Esophagus muscularis mucosa (tissue), 4 donors: ENCODE measurements at regions not wholly inside any gene's neighbourhood (a gene's known extent, or its start where the extent isn't known, plus 50 kb on each side); places are given as distances from the start of the nearest gene placed in this dataset.

Experiments
- DNase-seq: peaks from one replicate; pipeline ENCODE4 v3.0.0-alpha.2; 2017; ENCODE audit errors: extremely low spot score
- H3K27ac ChIP-seq, 4 donors: fragments of 200-600 bp; sonication (generic); replicated peaks in 1 of 4; 1 replicate in 3 of 4; 2 replicates in 1 of 4; pipeline ENCODE4 v1.5.1; 2016 to 2019; ENCODE audit warnings: mild to moderate bottlenecking in 1 of 4
- H3K27me3 ChIP-seq, 4 donors: fragments of 200-600 bp; sonication (generic); one replicate each; pipeline versions ENCODE4 v1.5.1 to v1.6.0; 2016 to 2019
- H3K36me3 ChIP-seq, 4 donors: fragments of 200-600 bp; sonication (generic); one replicate each; pipeline ENCODE4 v1.5.1; 2016 to 2019
- H3K4me1 ChIP-seq, 4 donors: fragments of 200-600 bp; sonication (generic); one replicate each; pipeline ENCODE4 v1.5.1; 2016 to 2019
- H3K4me3 ChIP-seq, 4 donors: fragments of 200-600 bp; sonication (generic); 1 replicate in 2 of 4; 2 replicates in 2 of 4; pipeline ENCODE4 v1.5.1; 2016 to 2019; ENCODE audit warnings: mild to moderate bottlenecking in 4 of 4, moderate library complexity in 1 of 4
- H3K9me3 ChIP-seq, 4 donors: fragments of 200-600 bp; sonication (generic); 1 replicate in 3 of 4; 2 replicates in 1 of 4; pipeline ENCODE4 v1.5.1; 2016 to 2019
- CTCF ChIP-seq, 3 experiments: fragments of 200-600 bp in 2 of 3; fragments of 450-650 bp in 1 of 3; sonication (generic) in 2 of 3; IDR thresholded peaks; one replicate each; pipeline ENCODE4 v1.5.1; 2017 to 2019; ENCODE audit warnings: antibody characterized with exemption in 3 of 3, mild to moderate bottlenecking in 2 of 3, moderate library complexity in 1 of 3
- EP300 ChIP-seq: sonication (generic); formaldehyde crosslinking; IDR thresholded peaks from one replicate; pipeline ENCODE4 v1.6.1; 2017; ENCODE audit warnings: antibody characterized with exemption
- POLR2A ChIP-seq: fragments of 450-650 bp; IDR thresholded peaks from one replicate; pipeline ENCODE4 v1.6.1; 2017; ENCODE audit warnings: antibody characterized with exemption, moderate library complexity, mild to moderate bottlenecking, low read depth
- POLR2AphosphoS5 ChIP-seq, 2 donors: sonication (generic); formaldehyde crosslinking; IDR thresholded peaks; one replicate each; pipeline ENCODE4 v1.6.1; 2017; ENCODE audit warnings: antibody characterized with exemption in 2 of 2
- WGBS: methylation state at CpG from one replicate; pipeline ENCODE4 v1.1.5; 2018; 5-methylcytosine and 5-hydroxymethylcytosine counted together
- intact Hi-C: fragments of 100-400 bp; cut with DNase I; formaldehyde crosslinking; loops from one replicate; pipeline ENCODE4 v1.15.1; 2023

- no peaks in the 10 kb centered on the region for H3K4me1 ChIP-seq
- no peaks in the 10 kb centered on the region for H3K9me3 ChIP-seq
- intact Hi-C loops: no loop called here
- H3K27me3 ChIP-seq: peaks cover 0 to 3% (median 0%) of the 10 kb centered on the region in 4 donors
- no peak for DNase-seq
- no peak overlapping the region for H3K27ac ChIP-seq
- H3K4me3 ChIP-seq: no peak overlapping the region
- H3K36me3 ChIP-seq: no peaks in the 10 kb centered on the region
- no peak for TF ChIP-seq EP300
- TF ChIP-seq POLR2A: no peak
- TF ChIP-seq CTCF (IDR thresholded peaks at IDR 0.05): no peak
- TF ChIP-seq POLR2AphosphoS5 (IDR thresholded peaks at IDR 0.05): no peak
- WGBS: 63% methylated on average over 1 of the region's 1 CpG
Observed at GRCh38 chr12:78403136-78403535, 461.4 kb upstream of the SYT1 start.

DNA sequence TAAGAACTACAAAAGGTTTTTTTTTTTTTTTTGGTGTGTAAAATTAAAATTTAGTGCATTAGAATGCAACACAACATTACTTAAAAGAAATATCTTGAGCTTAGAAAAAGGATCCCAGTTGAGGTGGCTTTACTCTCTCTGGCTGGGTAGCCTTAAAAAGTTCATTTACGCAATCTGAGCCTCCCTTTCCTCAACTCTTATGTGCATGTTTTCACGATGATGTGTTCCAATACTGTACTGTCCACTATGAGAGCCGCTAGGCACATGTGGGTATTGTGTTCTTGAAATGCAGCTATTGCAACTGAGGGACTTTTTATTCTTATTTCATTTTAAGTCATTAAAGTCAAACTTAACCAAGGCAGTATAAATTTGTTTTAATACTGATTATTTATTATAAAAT is 460.9 kb upstream of the SYT1 start:
- no peaks in the 10 kb centered on the region for H3K9me3 ChIP-seq
- intact Hi-C loops: no loop called here
- H3K36me3 ChIP-seq: no peaks in the 10 kb centered on the region
- peaks cover 0 to 3% (median 0%) of the 10 kb centered on the region in 4 donors for H3K27me3 ChIP-seq
- no peak overlapping the region for H3K27ac ChIP-seq
- TF ChIP-seq EP300 (no peak), CTCF (IDR thresholded peaks at IDR 0.05) (no peak), POLR2AphosphoS5 (IDR thresholded peaks at IDR 0.05) (no peak), POLR2A (no peak)
- H3K4me1 ChIP-seq: no peaks in the 10 kb centered on the region
- no peak for DNase-seq
- H3K4me3 ChIP-seq: no peak overlapping the region
- WGBS: 98% methylated on average over 3 of the region's 3 CpGs

GRCh38 chr12:78406213-78406612 is 458.4 kb upstream of the SYT1 start:
- no peaks in the 10 kb centered on the region for H3K36me3 ChIP-seq
- intact Hi-C loops: no loop called here
- H3K9me3 ChIP-seq: no peaks in the 10 kb centered on the region
- TF ChIP-seq POLR2AphosphoS5 (IDR thresholded peaks at IDR 0.05) (no peak), POLR2A (no peak), CTCF (IDR thresholded peaks at IDR 0.05) (no peak), EP300 (no peak)
- H3K4me1 ChIP-seq: no peaks in the 10 kb centered on the region
- H3K4me3 ChIP-seq: no peak overlapping the region
- 68% methylated on average over 2 of the region's 2 CpGs for WGBS
- no peaks in the 10 kb centered on the region for H3K27me3 ChIP-seq
- DNase-seq: no peak
- no peak overlapping the region for H3K27ac ChIP-seq

GRCh38 chr12:78406828-78407227 is 457.7 kb upstream of the SYT1 start:
- H3K27ac ChIP-seq: no peak overlapping the region
- 47% methylated on average over 2 of the region's 2 CpGs for WGBS
- TF ChIP-seq POLR2A (no peak), POLR2AphosphoS5 (IDR thresholded peaks at IDR 0.05) (no peak), EP300 (no peak), CTCF (IDR thresholded peaks at IDR 0.05) (no peak)

DNA sequence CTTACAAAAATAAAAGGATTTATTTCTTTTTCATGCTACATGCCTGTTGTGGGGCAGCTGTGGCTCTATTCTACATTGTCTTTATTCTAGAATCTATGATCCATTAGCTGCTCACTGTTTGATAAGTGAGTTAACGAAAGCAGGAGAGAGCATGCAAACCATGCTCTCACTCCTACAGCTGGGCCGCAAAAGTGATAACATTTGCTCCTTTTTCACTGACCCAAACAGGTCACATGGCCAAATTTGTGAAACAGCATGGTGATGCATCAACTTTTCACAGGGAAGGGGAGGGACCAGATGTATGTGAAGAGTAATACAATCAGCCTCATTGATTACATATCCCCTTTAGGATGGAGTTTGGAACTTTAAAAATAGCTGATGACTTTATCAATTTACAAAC is 456.9 kb upstream of the SYT1 start:
- no peak for TF ChIP-seq POLR2AphosphoS5 (IDR thresholded peaks at IDR 0.05)
- TF ChIP-seq POLR2A: no peak
- no peak for TF ChIP-seq EP300
- TF ChIP-seq CTCF (IDR thresholded peaks at IDR 0.05): no peak

More at GRCh38 chr12:78406828-78407227, 457.7 kb upstream of the SYT1 start:
- no peak overlapping the region for H3K4me3 ChIP-seq
- intact Hi-C loops: no loop called here
- H3K9me3 ChIP-seq: no peaks in the 10 kb centered on the region
- H3K27me3 ChIP-seq: no peaks in the 10 kb centered on the region
- DNase-seq: no peak
- no peaks in the 10 kb centered on the region for H3K4me1 ChIP-seq
- no peaks in the 10 kb centered on the region for H3K36me3 ChIP-seq

More for the DNA sequence above, 456.9 kb upstream of the SYT1 start:
- no peak for DNase-seq
- WGBS: 88% methylated on average over 2 of the region's 2 CpGs
- H3K36me3 ChIP-seq: no peaks in the 10 kb centered on the region
- no peak overlapping the region for H3K4me3 ChIP-seq
- intact Hi-C loops: no loop called here
- H3K27ac ChIP-seq: no peak overlapping the region
- H3K27me3 ChIP-seq: peaks cover 0 to 3% (median 0%) of the 10 kb centered on the region in 4 donors
- no peaks in the 10 kb centered on the region for H3K4me1 ChIP-seq
- H3K9me3 ChIP-seq: no peaks in the 10 kb centered on the region
